Cerebellar nuclear complex (tissue), 1 donor: ENCODE measurements at regions not wholly inside any gene's neighbourhood (a gene's known extent, or its start where the extent isn't known, plus 50 kb on each side); places are given as distances from the start of the nearest gene placed in this dataset.
A peak's percentile ranks its signal among the peaks of the same experiment; 100 is the strongest.
"Not testable (repeated sequence)": the region's sequence is repeated elsewhere in the genome, so short reads cannot be mapped to it uniquely, and the experiment has no call there.

ENCODE experiments used
- DNase-seq, 2 experiments: peaks; one replicate each; lab custom pipeline; 2025; lab: John Stamatoyannopoulos, UW

- no peak for DNase-seq
Observed at GRCh38 chr7:155395176-155395797, 62.6 kb upstream of the EN2 start.

- no peak for DNase-seq
Observed at GRCh38 chr7:155396661-155397060, 61.3 kb upstream of the EN2 start.

GRCh38 chr7:155397758-155398714, 59.9 kb upstream of the EN2 start:
- DNase-seq, result not testable (repeated sequence)

- no peak for DNase-seq
Observed at GRCh38 chr7:155398944-155399343, 59.0 kb upstream of the EN2 start.

- no peak for DNase-seq
Observed at GRCh38 chr7:155399577-155399976, 58.4 kb upstream of the EN2 start.

- no peak for DNase-seq
Observed at GRCh38 chr7:155401231-155401630, 56.7 kb upstream of the EN2 start.

- DNase-seq, result no peak
Observed at GRCh38 chr7:155401884-155402283, 56.0 kb upstream of the EN2 start.

- DNase-seq, result no peak
Observed at GRCh38 chr7:155402941-155403340, 55.0 kb upstream of the EN2 start.

GRCh38 chr7:155404976-155405375, 53.0 kb upstream of the EN2 start:
- no peak for DNase-seq

GRCh38 chr7:155405399-155406318, 52.3 kb upstream of the EN2 start:
- peak; percentile 22 to 55 for DNase-seq

GRCh38 chr7:155407799-155408198, 50.1 kb upstream of the EN2 start:
- DNase-seq, result no peak
